IMR-90 (cell line): ENCODE measurements at regions not wholly inside any gene's neighbourhood (a gene's known extent, or its start where the extent isn't known, plus 50 kb on each side); places are given as distances from the start of the nearest gene placed in this dataset.

Experiments used
- ATAC-seq: fragments of 200-7000 bp; cut with Tn5 transposase; 2 replicates; pipeline ENCODE4 v1.9.1; 2020; ENCODE audit warnings: low read depth, mild to moderate bottlenecking, moderate library complexity
- BruUV-seq: library from RNA; stranded (reverse); fragments of 400-500 nt; replicated peaks from 2 replicates; lab custom pipeline; 2021; lab: Mats Ljungman, UMichigan
- CTCF ChIA-PET: fragments of 300-600 bp; formaldehyde crosslinking; extraction: SDS; loops from one replicate; lab custom pipeline; 2021; ENCODE audit warnings: antibody characterized with exemption; lab: Yijun Ruan, JAX
- POLR2A ChIA-PET: fragments of 300-600 bp; sonication (Branson Sonifier 250); formaldehyde crosslinking; loops from one replicate; lab custom pipeline; 2022; ENCODE audit warnings: antibody characterized with exemption; ENCODE audit not compliant: unreplicated experiment; lab: Charles Lee
- DNase-seq: peaks from one replicate; pipeline ENCODE4 v3.0.0; 2013
- H2AFZ ChIP-seq: replicated peaks from 2 replicates; pipeline ENCODE3; 2013; ENCODE audit warnings: low read length, mild to moderate bottlenecking; ENCODE audit not compliant: poor library complexity
- H2AK5ac ChIP-seq: 2 replicates; pipeline ENCODE4 v1.6.1; 2013; ENCODE audit warnings: low read depth, low read length, inconsistent platforms
- H2AK9ac ChIP-seq: replicated peaks from 2 replicates; pipeline ENCODE3; 2013; ENCODE audit warnings: mild to moderate bottlenecking, low read depth, low read length, moderate library complexity; ENCODE audit not compliant: poor library complexity
- H2BK120ac ChIP-seq: 2 replicates; pipeline ENCODE4 v1.6.1; 2013; ENCODE audit warnings: low read depth, low read length, inconsistent platforms
- H2BK15ac ChIP-seq: 3 replicates; pipeline ENCODE4 v1.6.1; 2013; ENCODE audit warnings: low read depth, low read length, inconsistent platforms
- H2BK20ac ChIP-seq: 2 replicates; pipeline ENCODE4 v1.6.1; 2013; ENCODE audit warnings: low read depth, mild to moderate bottlenecking, inconsistent platforms, low read length, moderate library complexity
- H2BK5ac ChIP-seq: 2 replicates; pipeline ENCODE4 v1.6.1; 2013; ENCODE audit warnings: mild to moderate bottlenecking, low read depth, low read length, inconsistent platforms; ENCODE audit not compliant: poor library complexity, severe bottlenecking
- H3K14ac ChIP-seq: replicated peaks from 2 replicates; pipeline ENCODE4 v1.6.1; 2013; ENCODE audit warnings: low read depth, low read length, inconsistent platforms
- H3K18ac ChIP-seq: 2 replicates; pipeline ENCODE4 v1.6.1; 2013; ENCODE audit warnings: low read depth, low read length, control low read depth
- H3K23ac ChIP-seq: 2 replicates; pipeline ENCODE4 v1.6.1; 2013; ENCODE audit warnings: low read depth, low read length, inconsistent platforms
- H3K27ac ChIP-seq: 2 replicates; pipeline ENCODE4 v1.5.1; 2013; ENCODE audit warnings: mild to moderate bottlenecking, control low read depth, low read length; ENCODE audit not compliant: insufficient read depth
- H3K27me3 ChIP-seq: 2 replicates; pipeline ENCODE4 v1.6.1; 2013; ENCODE audit warnings: low read length; ENCODE audit not compliant: control insufficient read depth, insufficient read depth
- H3K36me3 ChIP-seq: 2 replicates; pipeline ENCODE4 v1.6.1; 2013; ENCODE audit warnings: low read length, mixed read lengths; ENCODE audit not compliant: control insufficient read depth, insufficient read depth
- H3K4ac ChIP-seq: 2 replicates; pipeline ENCODE4 v1.6.1; 2013; ENCODE audit warnings: low read depth, low read length, inconsistent platforms
- H3K4me1 ChIP-seq: 2 replicates; pipeline ENCODE4 v1.6.1; 2013; ENCODE audit warnings: low read length, mixed read lengths; ENCODE audit not compliant: control insufficient read depth, insufficient read depth
- H3K4me2 ChIP-seq: 2 replicates; pipeline ENCODE4 v1.6.1; 2013; ENCODE audit warnings: low read depth, mild to moderate bottlenecking, control low read depth, low read length, moderate library complexity
- H3K4me3 ChIP-seq: 2 replicates; pipeline ENCODE4 v1.5.1; 2013; ENCODE audit warnings: low read depth, mild to moderate bottlenecking, control low read depth, low read length, moderate library complexity; ENCODE audit not compliant: insufficient read depth
- H3K56ac ChIP-seq: 2 replicates; pipeline ENCODE4 v1.6.1; 2013; ENCODE audit warnings: low read length, inconsistent platforms; ENCODE audit not compliant: insufficient read depth; ENCODE audit errors: extremely low read depth
- H3K79me1 ChIP-seq, 2 experiments: 2 replicates each; pipeline ENCODE4 v1.6.1; 2013; ENCODE audit warnings: low read length in 2 of 2, inconsistent platforms in 1 of 2, low read depth in 1 of 2
- H3K9ac ChIP-seq: 2 replicates; pipeline ENCODE4 v1.6.1; 2013; ENCODE audit warnings: low read depth, low read length, control low read depth
- H3K9me1 ChIP-seq: 2 replicates; pipeline ENCODE4 v1.6.1; 2013; ENCODE audit warnings: low read length, inconsistent platforms; ENCODE audit not compliant: insufficient read depth
- H3K9me3 ChIP-seq: 2 replicates; pipeline ENCODE4 v1.6.1; 2013; ENCODE audit warnings: low read length; ENCODE audit not compliant: control insufficient read depth, insufficient read depth
- H4K20me1 ChIP-seq: 2 replicates; pipeline ENCODE4 v1.6.1; 2013; ENCODE audit warnings: low read length, inconsistent platforms; ENCODE audit not compliant: insufficient read depth
- H4K5ac ChIP-seq: 2 replicates; pipeline ENCODE4 v1.6.1; 2013; ENCODE audit warnings: mild to moderate bottlenecking, low read depth, low read length, control low read depth
- H4K8ac ChIP-seq, 2 experiments: 2 replicates each; pipeline ENCODE4 v1.6.1; 2013; ENCODE audit warnings: low read depth in 2 of 2, low read length in 2 of 2, control low read depth in 1 of 2, inconsistent platforms in 1 of 2
- H4K91ac ChIP-seq: 2 replicates; pipeline ENCODE4 v1.6.1; 2013; ENCODE audit warnings: low read depth, low read length, inconsistent platforms; ENCODE audit not compliant: insufficient read depth
- CHD1 ChIP-seq: IDR thresholded peaks from 2 replicates; pipeline ENCODE4 v1.6.1; 2012; ENCODE audit warnings: low read depth, low read length, improper control_type of control experiment
- ELK1 ChIP-seq: fragments of 150-350 bp; IDR thresholded peaks from 2 replicates; pipeline ENCODE4 v1.6.1; 2016; ENCODE audit warnings: low read depth, mild to moderate bottlenecking, low read length, moderate library complexity, borderline replicate concordance
- FOS ChIP-seq: fragments of 150-350 bp; IDR thresholded peaks from 2 replicates; pipeline ENCODE4 v1.6.1; 2016; ENCODE audit warnings: low read depth, low read length
- MAZ ChIP-seq: IDR thresholded peaks from 2 replicates; pipeline ENCODE4 v1.6.1; 2012; ENCODE audit warnings: low read depth, mild to moderate bottlenecking, low read length, improper control_type of control experiment, moderate library complexity, borderline replicate concordance
- MXI1 ChIP-seq: IDR thresholded peaks from 2 replicates; pipeline ENCODE4 v1.6.1; 2012; ENCODE audit warnings: low read depth, mild to moderate bottlenecking, low read length, moderate library complexity, borderline replicate concordance
- NFE2L2 ChIP-seq: fragments of 150-350 bp; IDR thresholded peaks from 2 replicates; pipeline ENCODE4 v1.6.1; 2016; ENCODE audit warnings: low read depth, mild to moderate bottlenecking, low read length
- POLR2A ChIP-seq: IDR thresholded peaks from 2 replicates; pipeline ENCODE4 v1.6.1; 2012; ENCODE audit warnings: mild to moderate bottlenecking, low read depth, low read length
- RAD21 ChIP-seq: IDR thresholded peaks from 2 replicates; pipeline ENCODE4 v1.6.1; 2012; ENCODE audit warnings: low read length, improper control_type of control experiment
- RCOR1 ChIP-seq: IDR thresholded peaks from 2 replicates; pipeline ENCODE4 v1.6.1; 2012; ENCODE audit warnings: mild to moderate bottlenecking, low read length, improper control_type of control experiment; ENCODE audit not compliant: insufficient replicate concordance
- RFX5 ChIP-seq: IDR thresholded peaks from 2 replicates; pipeline ENCODE4 v1.8.0; 2012; ENCODE audit warnings: low read depth, mild to moderate bottlenecking, low read length, moderate library complexity
- USF2 ChIP-seq: fragments of 150-350 bp; IDR thresholded peaks from 2 replicates; pipeline ENCODE4 v1.6.1; 2017; ENCODE audit warnings: mild to moderate bottlenecking, antibody characterized with exemption, low read length, low read depth
- WGBS, 2 experiments: methylation state at CpG; one replicate each; pipeline versions ENCODE4 v1.1.5 to v1.1.7; 2013; ENCODE audit warnings: missing lambda C conversion rate in 2 of 2; ENCODE audit not compliant: insufficient read length in 1 of 2; ENCODE audit errors: extremely low coverage in 2 of 2; 5-methylcytosine and 5-hydroxymethylcytosine counted together
- dilution Hi-C: fragments of 300-500 bp; cut with HindIII; formaldehyde crosslinking; loops from one replicate; pipeline ENCODE4 v1.14.3; 2018; ENCODE audit warnings: low sequenced_read_pairs; ENCODE audit not compliant: unreplicated experiment
- in situ Hi-C: fragments of 300-500 bp; cut with MboI; formaldehyde crosslinking; loops from 3 replicates; pipeline ENCODE4 v1.14.3; 2019; ENCODE audit warnings: low sequenced_read_pairs, inconsistent platforms, mixed read lengths
- intact Hi-C: fragments of 100-400 bp; cut with micrococcal nuclease; formaldehyde crosslinking; loops from 2 replicates; pipeline ENCODE4 v1.10.0; 2022

GRCh38 chr4:13762130-13762529 lies 134.6 kb upstream of the BOD1L1 start:
- DNase-seq (peak; percentile 10), ATAC-seq (peak; percentile 48; the same call in 1 of the 2 replicates)
- no CpG with 5 or more reads among the region's 2 CpGs for WGBS, 2 experiments
- in situ Hi-C loops (no loop called here), intact Hi-C loops (no loop called here), dilution Hi-C loops (no loop called here)
- H3K18ac ChIP-seq, result no peak overlapping the region
- H3K14ac ChIP-seq, result no peak overlapping the region
- no peak overlapping the region for H3K56ac ChIP-seq
- H4K20me1 ChIP-seq, result no peaks in the 10 kb centered on the region
- TF ChIP-seq POLR2A, result no peak
- no peak for TF ChIP-seq NFE2L2
- TF ChIP-seq ELK1, result no peak
- no peak for TF ChIP-seq FOS
- no peak for TF ChIP-seq CHD1
- TF ChIP-seq RAD21, result no peak
- no peak for TF ChIP-seq RFX5
- no peak for TF ChIP-seq USF2
- no peak for TF ChIP-seq MXI1
- TF ChIP-seq RCOR1, result no peak
- TF ChIP-seq MAZ, result no peak
- H4K91ac ChIP-seq, result no peak overlapping the region
- no peak overlapping the region for H2AFZ ChIP-seq
- ChIA-PET CTCF (no interaction called here), POLR2A (no interaction called here)
- no peak overlapping the region for H4K8ac ChIP-seq
- no peak overlapping the region for H2BK15ac ChIP-seq
- no peak overlapping the region for H3K4me3 ChIP-seq
- H3K9me3 ChIP-seq, result peaks cover 3% of the 10 kb centered on the region
- H3K27me3 ChIP-seq, result no peaks in the 10 kb centered on the region
- H2AK5ac ChIP-seq, result no peak overlapping the region
- no peaks in the 10 kb centered on the region for H3K4me1 ChIP-seq
- H3K4me2 ChIP-seq, result no peak overlapping the region
- no peak overlapping the region for H3K9ac ChIP-seq
- H2BK5ac ChIP-seq, result no peak overlapping the region
- H4K5ac ChIP-seq, result no peak overlapping the region
- H2BK120ac ChIP-seq, result no peak overlapping the region
- no peaks in the 10 kb centered on the region for H3K9me1 ChIP-seq
- no peak overlapping the region for H3K23ac ChIP-seq
- H3K27ac ChIP-seq, result no peak overlapping the region
- no TSS peak for BruUV-seq
- no peak overlapping the region for H2AK9ac ChIP-seq
- H2BK20ac ChIP-seq, result no peak overlapping the region
- no peak overlapping the region for H3K4ac ChIP-seq
- H3K79me1 ChIP-seq, result no peaks in the 10 kb centered on the region
- no peaks in the 10 kb centered on the region for H3K36me3 ChIP-seq
